K562 (cell line): ENCODE measurements at regions not wholly inside any gene's neighbourhood (a gene's known extent, or its start where the extent isn't known, plus 50 kb on each side); places are given as distances from the start of the nearest gene placed in this dataset.

ENCODE experiments used
- DIDO1 ChIP-seq: fragments of 450-650 bp; IDR thresholded peaks from 2 replicates; pipeline ENCODE4 v1.6.1; 2016; ENCODE audit warnings: low read depth, missing biosample characterization, missing genetic modification characterization
- EP300 ChIP-seq: IDR thresholded peaks from 2 replicates; pipeline ENCODE4 v1.6.1; 2012; ENCODE audit warnings: low read length, improper control_type of control experiment
- ERF ChIP-seq: fragments of 450-650 bp; formaldehyde crosslinking; IDR thresholded peaks from 2 replicates; pipeline ENCODE4 v1.4.0; 2020; ENCODE audit warnings: mild to moderate bottlenecking, mixed read lengths
- ILK ChIP-seq: fragments of 450-650 bp; IDR thresholded peaks from 2 replicates; pipeline ENCODE4 v1.6.1; 2016; ENCODE audit warnings: missing genetic modification characterization, low read depth, mild to moderate bottlenecking, missing compliant biosample characterization, moderate library complexity, borderline replicate concordance
- KLF1 ChIP-seq: fragments of 450-650 bp; IDR thresholded peaks from 2 replicates; pipeline ENCODE4 v1.6.1; 2016; ENCODE audit warnings: missing genetic modification characterization, missing compliant biosample characterization
- PPARD ChIP-seq: fragments of 250-450 bp; sonication (Bioruptor Pico); IDR thresholded peaks from 2 replicates; pipeline ENCODE4 v1.8.0; 2022; ENCODE audit warnings: inconsistent platforms, mild to moderate bottlenecking, moderate library complexity
- RFX1 ChIP-seq: fragments of 450-650 bp; IDR thresholded peaks from 2 replicates; pipeline ENCODE4 v1.6.1; 2016; ENCODE audit warnings: mild to moderate bottlenecking, moderate library complexity
- SREBF1 ChIP-seq: fragments of 150-350 bp; IDR thresholded peaks from 2 replicates; pipeline ENCODE4 v1.6.1; 2014; ENCODE audit warnings: antibody characterized with exemption, low read depth, low read length, borderline replicate concordance
- ZC3H11A ChIP-seq: IDR thresholded peaks from 2 replicates; pipeline ENCODE4 v1.6.1; 2012; ENCODE audit warnings: low read depth, low read length, improper control_type of control experiment
- ZFPM2 ChIP-seq: fragments of 250-450 bp; sonication (Bioruptor Pico); IDR thresholded peaks from 2 replicates; pipeline ENCODE4 v1.5.1; 2022; ENCODE audit warnings: mild to moderate bottlenecking
- ZNF239 ChIP-seq: fragments of 250-450 bp; sonication (Bioruptor Pico); IDR thresholded peaks from 2 replicates; pipeline ENCODE4 v1.4.0; 2020; ENCODE audit warnings: mild to moderate bottlenecking
- ZNF253 ChIP-seq: fragments of 250-450 bp; sonication (Bioruptor Pico); conservative IDR thresholded peaks from 2 replicates; pipeline ENCODE4 v1.6.1; 2021; ENCODE audit warnings: mild to moderate bottlenecking
- ZNF274 ChIP-seq: IDR thresholded peaks from 2 replicates; pipeline ENCODE4 v1.6.1; 2011; ENCODE audit warnings: low read depth, mild to moderate bottlenecking, low read length, moderate library complexity, borderline replicate concordance
- ZNF316 ChIP-seq: fragments of 450-650 bp; IDR thresholded peaks from 2 replicates; pipeline ENCODE4 v1.6.1; 2016
- ZNF695 ChIP-seq: fragments of 450-650 bp; formaldehyde crosslinking; IDR thresholded peaks from 2 replicates; pipeline ENCODE4 v1.4.0; 2020; ENCODE audit warnings: mild to moderate bottlenecking, moderate library complexity
- ZNF764 ChIP-seq: fragments of 250-450 bp; sonication (Bioruptor Pico); IDR thresholded peaks from 2 replicates; pipeline ENCODE4 v1.4.0; 2020; ENCODE audit warnings: low read depth, mild to moderate bottlenecking, moderate library complexity
- TF ChIP-seq, protein P1 (sequence below): fragments of 450-650 bp; IDR thresholded peaks from 2 replicates; pipeline ENCODE4 v1.6.1; 2016; ENCODE audit warnings: mild to moderate bottlenecking
- TF ChIP-seq, protein P2 (sequence below): IDR thresholded peaks from 2 replicates; pipeline ENCODE4 v1.6.1; 2014; ENCODE audit warnings: antibody characterized with exemption
- TF ChIP-seq, protein P3 (sequence below): fragments of 450-650 bp; IDR thresholded peaks from 2 replicates; pipeline ENCODE4 v1.7.0; 2016; ENCODE audit warnings: borderline replicate concordance
- TF ChIP-seq, protein P4 (sequence below): fragments of 450-650 bp; IDR thresholded peaks from 2 replicates; pipeline ENCODE4 v1.6.1; 2017; ENCODE audit warnings: antibody characterized with exemption, mild to moderate bottlenecking

DNA sequence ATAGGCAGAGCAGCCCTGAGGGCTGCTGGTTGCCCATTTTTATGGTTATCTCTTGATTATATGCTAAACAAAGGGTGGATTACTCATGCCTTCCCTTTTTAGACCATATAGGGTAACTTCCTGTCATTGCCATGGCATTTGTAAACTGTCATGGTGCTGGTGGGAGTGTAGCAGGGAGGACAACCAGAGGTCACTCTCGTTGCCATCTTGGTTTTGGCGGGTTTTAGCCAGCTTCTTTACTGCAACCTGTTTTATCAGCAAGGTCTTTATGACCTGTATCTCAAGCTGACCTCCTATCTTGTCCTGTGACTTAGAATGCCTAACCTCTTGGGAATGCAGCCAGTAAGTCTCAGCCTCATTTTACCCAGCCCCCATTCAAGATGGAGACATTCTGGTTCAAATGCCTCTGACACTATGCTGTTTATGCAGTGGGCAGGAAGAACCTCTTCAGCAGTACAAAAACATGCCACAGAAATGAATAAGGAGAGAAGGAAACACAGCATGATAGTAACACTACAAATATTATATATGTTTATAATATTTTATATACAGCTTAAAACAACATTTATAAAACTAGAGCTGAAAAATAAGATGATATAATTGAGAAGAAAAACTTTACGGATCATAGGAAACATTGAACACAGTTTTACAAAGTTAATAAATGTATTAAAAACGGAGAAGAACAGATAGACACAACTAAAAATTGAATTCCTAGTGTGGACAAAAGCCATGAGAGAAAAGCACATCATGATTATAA is 58.9 kb upstream of the SAMD5 start (continued):
- TF ChIP-seq, protein P1, sequence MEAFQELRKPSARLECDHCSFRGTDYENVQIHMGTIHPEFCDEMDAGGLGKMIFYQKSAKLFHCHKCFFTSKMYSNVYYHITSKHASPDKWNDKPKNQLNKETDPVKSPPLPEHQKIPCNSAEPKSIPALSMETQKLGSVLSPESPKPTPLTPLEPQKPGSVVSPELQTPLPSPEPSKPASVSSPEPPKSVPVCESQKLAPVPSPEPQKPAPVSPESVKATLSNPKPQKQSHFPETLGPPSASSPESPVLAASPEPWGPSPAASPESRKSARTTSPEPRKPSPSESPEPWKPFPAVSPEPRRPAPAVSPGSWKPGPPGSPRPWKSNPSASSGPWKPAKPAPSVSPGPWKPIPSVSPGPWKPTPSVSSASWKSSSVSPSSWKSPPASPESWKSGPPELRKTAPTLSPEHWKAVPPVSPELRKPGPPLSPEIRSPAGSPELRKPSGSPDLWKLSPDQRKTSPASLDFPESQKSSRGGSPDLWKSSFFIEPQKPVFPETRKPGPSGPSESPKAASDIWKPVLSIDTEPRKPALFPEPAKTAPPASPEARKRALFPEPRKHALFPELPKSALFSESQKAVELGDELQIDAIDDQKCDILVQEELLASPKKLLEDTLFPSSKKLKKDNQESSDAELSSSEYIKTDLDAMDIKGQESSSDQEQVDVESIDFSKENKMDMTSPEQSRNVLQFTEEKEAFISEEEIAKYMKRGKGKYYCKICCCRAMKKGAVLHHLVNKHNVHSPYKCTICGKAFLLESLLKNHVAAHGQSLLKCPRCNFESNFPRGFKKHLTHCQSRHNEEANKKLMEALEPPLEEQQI = no peak
- TF ChIP-seq, protein P2, sequence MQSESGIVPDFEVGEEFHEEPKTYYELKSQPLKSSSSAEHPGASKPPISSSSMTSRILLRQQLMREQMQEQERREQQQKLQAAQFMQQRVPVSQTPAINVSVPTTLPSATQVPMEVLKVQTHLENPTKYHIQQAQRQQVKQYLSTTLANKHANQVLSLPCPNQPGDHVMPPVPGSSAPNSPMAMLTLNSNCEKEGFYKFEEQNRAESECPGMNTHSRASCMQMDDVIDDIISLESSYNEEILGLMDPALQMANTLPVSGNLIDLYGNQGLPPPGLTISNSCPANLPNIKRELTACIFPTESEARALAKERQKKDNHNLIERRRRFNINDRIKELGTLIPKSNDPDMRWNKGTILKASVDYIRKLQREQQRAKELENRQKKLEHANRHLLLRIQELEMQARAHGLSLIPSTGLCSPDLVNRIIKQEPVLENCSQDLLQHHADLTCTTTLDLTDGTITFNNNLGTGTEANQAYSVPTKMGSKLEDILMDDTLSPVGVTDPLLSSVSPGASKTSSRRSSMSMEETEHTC = no peak
- TF ChIP-seq ILK (tag) = peak; percentile 91
- TF ChIP-seq KLF1 (tag) = peak; percentile 92
- TF ChIP-seq ZNF274 = no peak
- TF ChIP-seq ZNF764 (CRISPR knock-in tag) = peak; percentile 35; the same call in 1 of the 2 replicates
- TF ChIP-seq DIDO1 = peak; percentile 93
- peak; percentile 94 for TF ChIP-seq ZNF239 (CRISPR knock-in tag)
- no peak for TF ChIP-seq ZC3H11A
- TF ChIP-seq EP300 = no peak
- peak; percentile 99 for TF ChIP-seq ERF (CRISPR knock-in tag)
- TF ChIP-seq, protein P3, sequence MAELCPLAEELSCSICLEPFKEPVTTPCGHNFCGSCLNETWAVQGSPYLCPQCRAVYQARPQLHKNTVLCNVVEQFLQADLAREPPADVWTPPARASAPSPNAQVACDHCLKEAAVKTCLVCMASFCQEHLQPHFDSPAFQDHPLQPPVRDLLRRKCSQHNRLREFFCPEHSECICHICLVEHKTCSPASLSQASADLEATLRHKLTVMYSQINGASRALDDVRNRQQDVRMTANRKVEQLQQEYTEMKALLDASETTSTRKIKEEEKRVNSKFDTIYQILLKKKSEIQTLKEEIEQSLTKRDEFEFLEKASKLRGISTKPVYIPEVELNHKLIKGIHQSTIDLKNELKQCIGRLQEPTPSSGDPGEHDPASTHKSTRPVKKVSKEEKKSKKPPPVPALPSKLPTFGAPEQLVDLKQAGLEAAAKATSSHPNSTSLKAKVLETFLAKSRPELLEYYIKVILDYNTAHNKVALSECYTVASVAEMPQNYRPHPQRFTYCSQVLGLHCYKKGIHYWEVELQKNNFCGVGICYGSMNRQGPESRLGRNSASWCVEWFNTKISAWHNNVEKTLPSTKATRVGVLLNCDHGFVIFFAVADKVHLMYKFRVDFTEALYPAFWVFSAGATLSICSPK = no peak
- TF ChIP-seq ZNF695 = peak; percentile 91
- 0 out of 2 replicates have a peak, but pooled peaks have one; percentile 44 for TF ChIP-seq ZNF253
- TF ChIP-seq ZNF316 = no peak
- TF ChIP-seq RFX1 = peak; percentile 66
- TF ChIP-seq SREBF1 = no peak
- TF ChIP-seq PPARD (CRISPR knock-in tag) = no peak
- 0 out of 2 replicates have a peak, but pooled peaks have one; percentile 76 for TF ChIP-seq ZFPM2 (CRISPR knock-in tag)
- TF ChIP-seq, protein P4, sequence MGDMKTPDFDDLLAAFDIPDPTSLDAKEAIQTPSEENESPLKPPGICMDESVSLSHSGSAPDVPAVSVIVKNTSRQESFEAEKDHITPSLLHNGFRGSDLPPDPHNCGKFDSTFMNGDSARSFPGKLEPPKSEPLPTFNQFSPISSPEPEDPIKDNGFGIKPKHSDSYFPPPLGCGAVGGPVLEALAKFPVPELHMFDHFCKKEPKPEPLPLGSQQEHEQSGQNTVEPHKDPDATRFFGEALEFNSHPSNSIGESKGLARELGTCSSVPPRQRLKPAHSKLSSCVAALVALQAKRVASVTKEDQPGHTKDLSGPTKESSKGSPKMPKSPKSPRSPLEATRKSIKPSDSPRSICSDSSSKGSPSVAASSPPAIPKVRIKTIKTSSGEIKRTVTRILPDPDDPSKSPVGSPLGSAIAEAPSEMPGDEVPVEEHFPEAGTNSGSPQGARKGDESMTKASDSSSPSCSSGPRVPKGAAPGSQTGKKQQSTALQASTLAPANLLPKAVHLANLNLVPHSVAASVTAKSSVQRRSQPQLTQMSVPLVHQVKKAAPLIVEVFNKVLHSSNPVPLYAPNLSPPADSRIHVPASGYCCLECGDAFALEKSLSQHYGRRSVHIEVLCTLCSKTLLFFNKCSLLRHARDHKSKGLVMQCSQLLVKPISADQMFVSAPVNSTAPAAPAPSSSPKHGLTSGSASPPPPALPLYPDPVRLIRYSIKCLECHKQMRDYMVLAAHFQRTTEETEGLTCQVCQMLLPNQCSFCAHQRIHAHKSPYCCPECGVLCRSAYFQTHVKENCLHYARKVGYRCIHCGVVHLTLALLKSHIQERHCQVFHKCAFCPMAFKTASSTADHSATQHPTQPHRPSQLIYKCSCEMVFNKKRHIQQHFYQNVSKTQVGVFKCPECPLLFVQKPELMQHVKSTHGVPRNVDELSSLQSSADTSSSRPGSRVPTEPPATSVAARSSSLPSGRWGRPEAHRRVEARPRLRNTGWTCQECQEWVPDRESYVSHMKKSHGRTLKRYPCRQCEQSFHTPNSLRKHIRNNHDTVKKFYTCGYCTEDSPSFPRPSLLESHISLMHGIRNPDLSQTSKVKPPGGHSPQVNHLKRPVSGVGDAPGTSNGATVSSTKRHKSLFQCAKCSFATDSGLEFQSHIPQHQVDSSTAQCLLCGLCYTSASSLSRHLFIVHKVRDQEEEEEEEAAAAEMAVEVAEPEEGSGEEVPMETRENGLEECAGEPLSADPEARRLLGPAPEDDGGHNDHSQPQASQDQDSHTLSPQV = peak; percentile 97
